Stimulated activated memory B cell treated with anti-CD40 and anti-IgM and Interleukin-4, amounts not matched to agents 10 μg/mL and 1 μg/mL and 100 μg/mL, for 72 hours (primary cell): ENCODE measurements at regions not wholly inside any gene's neighbourhood (a gene's known extent, or its start where the extent isn't known, plus 50 kb on each side); places are given as distances from the start of the nearest gene placed in this dataset.
A peak's percentile ranks its signal among the peaks of the same experiment; 100 is the strongest.

ENCODE experiments used
- ATAC-seq: fragments of 150-1000 bp; cut with Tn5 transposase; 2 replicates; pipeline ENCODE4 v1.10.0; 2021
- H3K27ac Mint-ChIP-seq: one replicate; pipeline ENCODE4 v1.8.0; 2022; ENCODE audit warnings: mild to moderate bottlenecking, mixed read lengths
- H3K27me3 Mint-ChIP-seq: one replicate; pipeline ENCODE4 v1.8.0; 2022; ENCODE audit warnings: mixed read lengths
- H3K36me3 Mint-ChIP-seq: one replicate; pipeline ENCODE4 v1.8.0; 2022; ENCODE audit warnings: mixed read lengths
- H3K4me1 Mint-ChIP-seq: one replicate; pipeline ENCODE4 v1.8.0; 2022; ENCODE audit warnings: mixed read lengths
- H3K4me3 Mint-ChIP-seq: one replicate; pipeline ENCODE4 v1.8.0; 2022; ENCODE audit warnings: mild to moderate bottlenecking, moderate library complexity, mixed read lengths
- H3K9me3 Mint-ChIP-seq: one replicate; pipeline ENCODE4 v1.8.0; 2022; ENCODE audit warnings: mixed read lengths

DNA sequence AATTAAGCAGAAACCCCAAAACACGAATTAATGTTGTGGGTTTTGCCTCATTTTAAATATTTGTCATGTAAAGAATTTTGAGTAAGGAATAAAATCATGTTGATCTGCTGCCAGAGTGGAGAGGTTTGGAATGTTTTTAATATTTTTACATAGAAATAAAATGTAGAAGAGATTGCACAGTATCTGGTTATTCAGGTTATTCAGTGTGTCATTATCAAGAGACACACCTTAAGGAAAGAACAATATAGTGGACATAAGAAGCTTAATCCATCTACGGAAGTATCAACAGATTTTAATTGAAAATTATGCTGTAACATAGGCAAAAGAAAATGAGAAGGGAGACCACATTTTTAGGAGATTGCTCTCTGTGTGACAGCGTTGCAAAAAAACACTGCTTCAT, 410.4 kb downstream of the MED10 start:
- Mint-ChIP-seq H3K27ac (no peak overlapping the region), H3K4me3 (no peak overlapping the region), H3K9me3 (peaks cover 14% of the 10 kb centered on the region), H3K27me3 (peaks cover 18% of the 10 kb centered on the region), H3K36me3 (peaks cover 6% of the 10 kb centered on the region), H3K4me1 (peaks cover 5% of the 10 kb centered on the region)
- ATAC-seq = no peak

DNA sequence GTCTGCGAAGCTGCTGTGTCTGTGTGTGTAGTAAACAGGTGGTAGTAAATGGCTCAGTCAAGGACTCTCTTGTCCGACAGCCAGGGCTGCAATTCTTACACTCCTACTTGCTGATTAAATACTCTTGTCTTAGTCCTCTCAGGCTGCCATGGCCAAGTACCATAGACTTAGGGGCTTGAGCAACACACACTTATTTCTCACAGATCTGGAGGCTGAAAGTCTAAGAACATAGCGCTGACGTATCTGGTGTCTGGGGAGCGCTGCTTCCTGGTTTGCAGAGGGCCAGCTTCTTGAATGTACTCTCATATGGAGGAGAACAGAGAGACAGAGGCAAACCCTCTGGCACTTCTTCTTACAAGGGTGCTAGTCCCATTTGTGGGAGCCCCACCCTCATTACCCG, 411.0 kb downstream of the MED10 start:
- ATAC-seq = no peak
- Mint-ChIP-seq H3K27ac (no peak overlapping the region), H3K36me3 (peaks cover 6% of the 10 kb centered on the region), H3K9me3 (peaks cover 14% of the 10 kb centered on the region), H3K4me1 (peaks cover 5% of the 10 kb centered on the region), H3K27me3 (peaks cover 15% of the 10 kb centered on the region), H3K4me3 (no peak overlapping the region)

DNA sequence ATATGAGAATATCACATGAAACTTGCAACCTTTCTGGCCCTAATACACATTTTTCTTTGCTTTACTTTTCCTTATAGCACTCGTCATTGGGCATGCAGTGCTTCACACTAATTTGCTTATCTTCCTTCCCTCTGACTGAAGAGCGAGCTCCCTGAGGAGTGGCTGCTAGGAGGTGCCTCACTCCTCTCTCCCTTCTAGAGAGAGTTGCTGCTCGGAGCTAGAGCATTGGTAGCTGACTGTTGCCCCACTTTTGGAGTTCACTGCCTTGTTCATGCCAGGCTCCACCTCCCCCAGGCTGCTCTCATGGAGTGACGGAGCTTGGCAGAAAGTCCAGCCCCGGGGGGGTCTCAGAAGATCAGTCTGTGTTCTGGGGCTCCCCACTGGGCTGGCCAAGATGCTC, 413.2 kb downstream of the MED10 start:
- Mint-ChIP-seq H3K27ac (no peak overlapping the region), H3K9me3 (peaks cover 13% of the 10 kb centered on the region), H3K27me3 (peaks cover 22% of the 10 kb centered on the region), H3K4me1 (no peaks in the 10 kb centered on the region), H3K36me3 (peaks cover 6% of the 10 kb centered on the region), H3K4me3 (no peak overlapping the region)
- ATAC-seq = no peak

DNA sequence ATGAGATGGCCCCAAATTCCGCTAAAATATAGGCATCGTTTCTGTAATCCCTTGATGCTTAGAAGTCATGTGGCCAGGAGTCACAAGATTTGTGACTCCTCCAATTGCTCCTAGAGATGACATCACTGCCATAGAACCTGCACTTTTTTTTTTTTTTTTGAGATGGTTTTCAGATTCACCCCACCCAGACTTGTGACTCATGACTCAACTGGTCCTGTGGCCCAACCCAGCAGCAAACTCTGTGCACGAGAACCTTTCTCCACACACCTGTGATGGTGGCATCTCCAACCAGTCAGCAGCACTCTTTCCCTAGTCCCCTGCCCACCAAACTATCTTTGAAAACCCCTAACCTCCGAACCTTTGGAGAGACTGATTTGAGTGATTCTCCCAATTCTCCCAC, 414.0 kb downstream of the MED10 start:
- H3K9me3 Mint-ChIP-seq = peaks cover 16% of the 10 kb centered on the region
- peaks cover 6% of the 10 kb centered on the region for H3K36me3 Mint-ChIP-seq
- no peak overlapping the region for H3K4me3 Mint-ChIP-seq
- H3K27me3 Mint-ChIP-seq = peaks cover 22% of the 10 kb centered on the region
- no peak overlapping the region for H3K27ac Mint-ChIP-seq
- H3K4me1 Mint-ChIP-seq = no peaks in the 10 kb centered on the region
- ATAC-seq = no peak

DNA sequence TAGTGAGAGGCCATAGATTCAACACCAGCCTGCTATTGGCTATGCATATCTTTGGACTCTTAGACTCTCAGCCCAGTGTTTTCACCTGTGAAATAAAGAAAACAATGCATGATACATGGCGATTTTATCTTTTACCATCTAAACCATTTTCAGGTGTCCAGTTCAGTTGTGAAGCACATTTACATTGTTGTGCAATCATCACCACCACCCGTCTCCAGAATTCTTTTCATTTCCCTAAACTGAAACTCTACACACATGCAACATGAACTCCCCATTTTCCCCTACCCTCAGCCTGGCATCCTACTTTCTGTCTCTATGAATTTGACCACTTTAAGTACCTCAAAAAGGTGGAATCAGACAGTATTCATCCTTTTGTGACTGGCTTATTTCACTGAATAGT, 420.6 kb downstream of the MED10 start:
- Mint-ChIP-seq H3K4me3 (no peak overlapping the region), H3K4me1 (no peaks in the 10 kb centered on the region), H3K27me3 (peaks cover 49% of the 10 kb centered on the region), H3K9me3 (peaks cover 17% of the 10 kb centered on the region), H3K27ac (no peak overlapping the region), H3K36me3 (peaks cover 6% of the 10 kb centered on the region)
- no peak for ATAC-seq

DNA sequence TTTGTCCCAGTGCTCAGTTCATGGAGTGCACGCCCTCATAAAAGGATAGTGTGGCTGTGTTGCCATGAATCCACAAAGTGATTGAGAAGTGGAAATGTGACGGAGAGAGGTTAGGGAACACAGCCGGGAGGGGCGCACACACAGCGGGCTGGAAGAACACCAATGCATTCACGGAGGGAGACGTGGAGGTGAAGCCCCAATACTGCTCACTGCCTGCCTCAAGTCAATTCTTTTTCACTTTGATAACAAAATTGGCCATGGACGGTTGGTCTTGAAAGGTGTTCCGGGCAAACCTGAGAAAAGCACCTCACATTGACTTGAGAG, 424.1 kb downstream of the MED10 start:
- H3K4me3 Mint-ChIP-seq = no peak overlapping the region
- H3K27me3 Mint-ChIP-seq = peaks cover 49% of the 10 kb centered on the region
- no peak overlapping the region for H3K27ac Mint-ChIP-seq
- peaks cover 11% of the 10 kb centered on the region for H3K9me3 Mint-ChIP-seq
- H3K4me1 Mint-ChIP-seq = no peaks in the 10 kb centered on the region
- ATAC-seq = no peak
- H3K36me3 Mint-ChIP-seq = peaks cover 6% of the 10 kb centered on the region

DNA sequence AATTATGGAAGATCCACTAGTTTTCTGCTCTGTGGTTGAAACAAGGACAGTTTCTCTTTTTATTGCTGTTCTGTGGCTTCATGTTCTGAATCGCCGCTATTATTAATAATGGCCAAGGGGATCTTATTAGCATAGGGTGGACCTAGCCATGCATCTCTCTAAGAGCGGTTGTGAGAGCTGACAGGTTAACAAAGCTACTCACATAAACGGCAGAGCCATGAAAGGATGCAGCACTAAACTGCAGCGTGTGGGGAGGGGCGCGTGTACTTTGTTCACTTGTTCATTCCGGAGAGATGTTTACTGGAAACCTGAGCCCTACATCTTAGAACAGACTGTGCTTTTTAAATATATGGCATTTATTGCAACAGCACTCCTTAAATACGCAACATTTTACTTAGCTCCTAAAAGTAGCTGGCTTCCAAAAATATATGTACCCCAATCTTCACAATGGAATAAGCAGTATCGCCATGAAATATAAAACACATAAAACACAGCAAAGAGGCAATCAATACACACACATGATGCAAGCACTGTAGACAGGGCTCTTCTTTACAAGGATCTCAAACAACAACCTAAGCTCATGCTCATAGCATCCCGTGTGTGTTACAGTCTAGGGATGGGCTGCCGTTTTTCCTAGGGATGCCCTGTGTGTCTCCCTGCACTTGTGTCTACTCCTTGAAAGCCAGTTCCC, 424.6 kb downstream of the MED10 start:
- no peaks in the 10 kb centered on the region for H3K4me1 Mint-ChIP-seq
- peaks cover 11% of the 10 kb centered on the region for H3K9me3 Mint-ChIP-seq
- H3K4me3 Mint-ChIP-seq = no peak overlapping the region
- peaks cover 6% of the 10 kb centered on the region for H3K36me3 Mint-ChIP-seq
- no peak overlapping the region for H3K27ac Mint-ChIP-seq
- no peak for ATAC-seq
- peaks cover 49% of the 10 kb centered on the region for H3K27me3 Mint-ChIP-seq

DNA sequence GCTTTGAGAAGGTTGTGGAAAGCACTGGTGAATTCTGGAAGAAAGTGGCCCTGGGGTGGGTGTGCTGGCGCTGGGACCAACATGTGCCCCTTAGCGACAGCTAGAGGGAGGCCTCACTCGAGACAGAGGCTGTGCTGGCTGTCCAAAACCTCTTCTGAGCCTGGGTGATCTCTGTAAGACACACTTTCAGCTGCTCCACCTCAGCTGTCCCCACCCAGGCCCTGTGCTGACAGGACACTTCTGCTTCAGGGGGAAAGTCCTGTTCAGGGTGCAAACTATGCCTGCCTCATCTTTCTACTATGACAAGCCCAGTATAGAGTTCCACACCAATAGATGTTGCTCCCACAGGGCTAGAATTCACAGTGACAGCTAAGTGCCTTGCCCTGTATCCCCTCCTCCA, 426.4 kb downstream of the MED10 start:
- Mint-ChIP-seq H3K27me3 (peaks cover 42% of the 10 kb centered on the region), H3K27ac (no peak overlapping the region), H3K9me3 (peaks cover 14% of the 10 kb centered on the region), H3K36me3 (peaks cover 6% of the 10 kb centered on the region), H3K4me1 (no peaks in the 10 kb centered on the region), H3K4me3 (no peak overlapping the region)
- no peak for ATAC-seq

DNA sequence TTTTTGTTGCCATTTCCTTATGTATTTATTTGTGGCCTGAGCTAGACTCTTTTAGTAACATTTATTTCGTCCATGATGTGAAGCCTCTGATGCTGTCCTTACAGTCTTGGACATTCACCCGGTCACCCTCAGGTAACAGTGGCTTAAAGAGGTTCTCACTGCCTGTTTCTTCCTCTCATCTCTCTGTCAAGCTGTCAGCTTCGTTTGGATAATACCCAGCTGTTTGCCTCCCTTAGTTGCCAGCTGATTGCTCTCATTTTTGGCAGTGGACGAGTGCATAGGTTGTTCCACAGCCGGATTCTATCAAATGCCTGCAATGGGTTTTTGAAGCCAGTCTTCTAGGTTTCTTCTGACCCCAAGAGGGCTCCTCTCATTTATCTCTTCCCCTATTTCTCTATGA, 427.7 kb downstream of the MED10 start:
- ATAC-seq = no peak
- H3K27ac Mint-ChIP-seq = no peak overlapping the region
- H3K27me3 Mint-ChIP-seq = peaks cover 31% of the 10 kb centered on the region
- no peaks in the 10 kb centered on the region for H3K4me1 Mint-ChIP-seq
- H3K36me3 Mint-ChIP-seq = peaks cover 6% of the 10 kb centered on the region
- H3K4me3 Mint-ChIP-seq = no peak overlapping the region
- H3K9me3 Mint-ChIP-seq = peaks cover 14% of the 10 kb centered on the region

DNA sequence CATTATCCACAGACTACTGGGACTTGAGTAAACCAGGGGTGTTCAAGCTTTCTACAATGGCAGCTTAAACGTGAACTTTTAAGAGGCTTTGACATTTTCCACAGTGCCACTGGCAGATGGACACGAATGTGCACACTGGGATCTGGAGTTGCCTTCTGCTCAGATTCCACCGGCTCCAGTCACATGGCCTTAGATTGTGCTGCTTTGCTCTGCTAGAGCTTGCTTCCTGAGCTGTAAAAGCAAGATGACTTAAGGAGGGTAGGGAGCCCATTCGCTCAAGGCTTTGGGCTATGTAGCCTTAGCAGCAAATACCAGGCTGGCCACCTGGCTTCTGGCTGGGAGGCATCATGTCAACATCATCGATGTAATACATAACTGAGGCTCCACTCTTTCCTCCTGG, 436.9 kb downstream of the MED10 start:
- no peak for ATAC-seq
- Mint-ChIP-seq H3K4me3 (no peak overlapping the region), H3K4me1 (no peaks in the 10 kb centered on the region), H3K36me3 (no peaks in the 10 kb centered on the region), H3K27ac (no peak overlapping the region), H3K9me3 (no peaks in the 10 kb centered on the region), H3K27me3 (no peaks in the 10 kb centered on the region)

DNA sequence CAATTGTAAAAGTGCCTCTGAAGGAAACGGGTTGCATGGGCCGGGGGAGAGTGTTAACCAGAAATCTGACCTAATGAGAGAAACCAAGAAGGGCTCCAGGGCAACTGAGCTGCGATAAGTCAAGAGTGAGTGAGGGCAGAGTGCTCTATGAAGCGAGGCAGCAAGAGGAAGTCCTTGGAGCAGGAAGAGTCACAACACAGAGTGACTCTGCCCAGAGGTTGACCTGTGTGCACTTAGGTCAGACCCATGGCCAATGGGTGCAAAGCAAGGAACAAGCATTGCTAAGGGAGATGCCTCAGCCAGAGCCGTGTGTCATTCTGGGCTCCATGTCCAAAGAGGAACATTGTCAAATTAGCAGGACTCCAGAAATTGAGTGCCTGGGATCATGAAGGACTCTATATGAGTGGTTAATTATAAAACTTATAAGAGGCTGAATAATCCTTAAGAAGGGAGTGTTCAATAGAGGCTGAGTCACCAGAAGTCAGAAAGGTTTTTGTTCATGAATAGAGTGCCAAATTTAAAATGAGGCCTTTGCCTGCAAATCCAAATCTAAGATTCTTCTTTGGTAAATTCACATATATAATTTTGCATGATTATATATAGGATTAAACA, 438.5 kb downstream of the MED10 start:
- Mint-ChIP-seq H3K27ac (no peak overlapping the region), H3K9me3 (no peaks in the 10 kb centered on the region), H3K4me1 (no peaks in the 10 kb centered on the region), H3K4me3 (no peak overlapping the region), H3K36me3 (no peaks in the 10 kb centered on the region), H3K27me3 (no peaks in the 10 kb centered on the region)
- peak; percentile 50 for ATAC-seq

DNA sequence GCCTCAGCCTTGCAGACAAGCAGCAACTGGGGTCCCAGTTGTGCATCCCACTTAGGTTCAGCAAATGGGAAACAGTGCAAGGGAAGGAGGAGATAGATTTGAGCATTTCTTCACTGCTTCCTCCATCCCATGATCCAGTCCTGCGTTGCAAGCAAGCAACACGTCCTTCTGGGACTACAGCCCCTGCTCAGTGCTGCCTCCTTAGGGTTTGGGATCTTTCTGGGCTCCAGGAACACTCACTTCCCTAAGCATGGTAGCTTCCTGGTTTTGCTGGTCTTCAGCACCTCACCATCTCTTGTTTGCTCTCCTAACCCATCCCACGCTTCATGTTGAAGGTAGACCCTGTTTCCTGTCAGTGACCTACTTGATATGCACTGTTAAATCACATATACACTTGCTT, 444.7 kb downstream of the MED10 start:
- no peak overlapping the region for H3K27ac Mint-ChIP-seq
- no peak overlapping the region for H3K4me3 Mint-ChIP-seq
- H3K4me1 Mint-ChIP-seq = no peaks in the 10 kb centered on the region
- no peaks in the 10 kb centered on the region for H3K9me3 Mint-ChIP-seq
- no peak for ATAC-seq
- no peaks in the 10 kb centered on the region for H3K27me3 Mint-ChIP-seq
- no peaks in the 10 kb centered on the region for H3K36me3 Mint-ChIP-seq

DNA sequence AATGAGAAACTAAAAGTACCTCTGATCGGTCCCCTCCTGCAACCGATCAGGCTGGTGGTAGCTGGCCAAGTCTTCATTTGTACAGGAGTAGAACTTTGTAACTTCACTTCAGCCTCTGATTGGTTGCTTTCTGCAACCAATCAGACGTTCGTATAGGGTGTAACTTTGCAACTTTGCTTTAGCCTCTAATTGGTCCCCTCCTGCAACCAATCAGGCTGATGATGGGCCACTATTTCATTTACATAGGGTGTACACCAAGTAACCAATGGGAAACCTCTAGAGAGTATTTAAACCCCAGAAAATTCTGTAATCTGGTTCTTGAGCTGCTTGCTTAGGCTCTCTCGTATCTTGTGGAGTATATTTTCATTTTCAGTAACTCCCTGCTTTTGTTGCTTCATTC, 445.5 kb downstream of the MED10 start:
- H3K27ac Mint-ChIP-seq = no peak overlapping the region
- no peak overlapping the region for H3K4me3 Mint-ChIP-seq
- no peaks in the 10 kb centered on the region for H3K4me1 Mint-ChIP-seq
- no peaks in the 10 kb centered on the region for H3K36me3 Mint-ChIP-seq
- ATAC-seq = no peak
- no peaks in the 10 kb centered on the region for H3K9me3 Mint-ChIP-seq
- H3K27me3 Mint-ChIP-seq = no peaks in the 10 kb centered on the region

DNA sequence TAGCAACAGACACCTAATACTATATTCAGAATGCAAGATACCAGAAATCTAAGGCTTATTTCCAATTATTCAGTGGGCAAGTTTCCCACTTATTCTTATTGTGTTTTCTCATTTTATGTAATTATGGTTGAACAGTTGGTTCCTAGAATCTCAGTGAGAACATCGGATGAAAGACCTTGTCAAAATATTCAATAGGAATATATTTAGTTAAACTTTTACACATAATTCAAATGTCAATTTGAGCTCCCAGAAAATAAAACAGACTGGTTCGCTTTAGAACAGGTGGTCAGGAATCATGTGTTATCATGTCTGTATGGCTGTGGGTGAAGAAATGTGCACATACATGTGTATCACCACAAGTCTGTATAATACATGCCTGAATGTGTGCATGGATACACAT, 447.8 kb downstream of the MED10 start:
- Mint-ChIP-seq H3K4me1 (no peaks in the 10 kb centered on the region), H3K36me3 (no peaks in the 10 kb centered on the region), H3K9me3 (no peaks in the 10 kb centered on the region), H3K27ac (no peak overlapping the region), H3K4me3 (no peak overlapping the region), H3K27me3 (no peaks in the 10 kb centered on the region)
- ATAC-seq = no peak

DNA sequence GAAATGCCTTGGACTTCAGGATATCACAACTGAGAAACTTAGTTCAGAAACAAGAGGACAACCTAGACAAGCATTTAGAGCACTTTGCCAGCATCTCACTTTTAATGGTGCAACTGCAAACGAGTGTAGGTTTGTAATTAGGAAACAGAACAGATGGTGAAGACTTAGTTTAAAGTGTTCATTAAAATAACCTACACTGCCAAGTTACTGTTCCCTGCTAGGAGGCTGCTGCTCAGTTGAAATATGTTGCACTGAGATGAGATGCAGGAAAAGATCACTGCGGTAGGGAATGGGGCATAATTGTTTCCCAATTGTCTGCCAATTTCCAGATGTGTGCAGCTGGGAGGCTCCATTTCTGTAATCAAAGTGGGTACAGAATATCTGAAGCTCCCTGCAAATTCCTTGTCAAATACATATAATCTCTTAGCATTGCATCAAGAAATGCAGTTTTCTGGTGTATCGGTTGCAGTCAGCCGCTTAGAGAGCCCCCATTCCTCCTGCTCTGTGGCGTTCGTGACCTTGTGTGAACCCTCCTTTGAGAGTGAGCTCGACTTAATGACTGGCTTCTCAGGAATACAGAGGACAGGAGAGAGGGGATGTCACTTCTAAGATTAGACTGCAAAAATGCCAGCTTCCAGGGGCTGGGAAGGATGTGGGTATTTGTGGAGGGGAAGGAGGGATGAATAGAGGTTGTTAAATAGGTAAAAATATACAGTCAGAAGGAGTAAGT, 448.9 kb downstream of the MED10 start:
- no peak overlapping the region for H3K4me3 Mint-ChIP-seq
- ATAC-seq = no peak
- no peak overlapping the region for H3K27ac Mint-ChIP-seq
- no peaks in the 10 kb centered on the region for H3K36me3 Mint-ChIP-seq
- H3K27me3 Mint-ChIP-seq = no peaks in the 10 kb centered on the region
- no peaks in the 10 kb centered on the region for H3K9me3 Mint-ChIP-seq
- no peaks in the 10 kb centered on the region for H3K4me1 Mint-ChIP-seq

DNA sequence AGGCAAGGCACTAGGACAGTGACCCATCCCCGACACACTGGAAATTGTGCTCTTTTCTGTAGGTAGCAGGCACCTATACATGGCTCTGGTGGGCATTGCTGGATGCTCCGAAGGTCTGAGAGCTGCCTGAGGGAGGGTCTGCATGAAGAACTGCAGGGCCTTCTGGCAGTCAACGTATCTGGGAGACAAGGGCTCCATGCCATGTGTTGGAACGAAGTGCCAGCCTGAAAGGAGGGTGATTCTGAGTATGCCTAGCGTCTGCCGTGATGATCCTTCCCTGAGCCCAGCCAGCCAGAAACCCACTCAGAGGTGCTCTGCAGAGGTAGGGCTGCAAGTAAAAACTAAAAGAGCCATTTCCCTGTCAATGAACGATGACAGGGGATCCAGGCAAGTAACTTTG, 453.2 kb downstream of the MED10 start:
- no peak overlapping the region for H3K27ac Mint-ChIP-seq
- H3K9me3 Mint-ChIP-seq = no peaks in the 10 kb centered on the region
- no peaks in the 10 kb centered on the region for H3K27me3 Mint-ChIP-seq
- H3K36me3 Mint-ChIP-seq = no peaks in the 10 kb centered on the region
- no peaks in the 10 kb centered on the region for H3K4me1 Mint-ChIP-seq
- no peak for ATAC-seq
- no peak overlapping the region for H3K4me3 Mint-ChIP-seq
